HEK293T (cell line): ENCODE measurements at regions not wholly inside any gene's neighbourhood (a gene's known extent, or its start where the extent isn't known, plus 50 kb on each side); places are given as distances from the start of the nearest gene placed in this dataset.

Experiments used
- CTCF ChIA-PET: fragments of 350-600 bp; formaldehyde crosslinking; extraction: SDS; loops from one replicate; lab custom pipeline; 2021; ENCODE audit warnings: antibody characterized with exemption, inconsistent platforms; lab: Yijun Ruan, JAX
- POLR2A ChIA-PET: fragments of 350-600 bp; formaldehyde crosslinking; extraction: SDS; loops from one replicate; lab custom pipeline; 2020; ENCODE audit warnings: antibody characterized with exemption, inconsistent platforms; lab: Yijun Ruan, JAX
- DNase-seq: peaks from one replicate; pipeline ENCODE4 v3.0.0; 2012; ENCODE audit warnings: mixed read lengths; ENCODE audit errors: extremely low spot score
- ARNT ChIP-seq: fragments of 450-650 bp; IDR thresholded peaks from 2 replicates; pipeline ENCODE4 v1.6.1; 2017; ENCODE audit warnings: mild to moderate bottlenecking
- BHLHE40 ChIP-seq: fragments of 450-650 bp; IDR thresholded peaks from 2 replicates; pipeline ENCODE4 v1.6.1; 2016; ENCODE audit warnings: mild to moderate bottlenecking, moderate library complexity, borderline replicate concordance
- CTBP1 ChIP-seq: fragments of 450-650 bp; IDR thresholded peaks from 2 replicates; pipeline ENCODE4 v1.6.1; 2016; ENCODE audit warnings: borderline replicate concordance
- ELF4 ChIP-seq: fragments of 450-650 bp; IDR thresholded peaks from 2 replicates; pipeline ENCODE4 v1.6.1; 2017; ENCODE audit warnings: antibody characterized with exemption
- FOXA1 ChIP-seq: fragments of 450-650 bp; IDR thresholded peaks from 2 replicates; pipeline ENCODE4 v1.6.1; 2016; ENCODE audit warnings: mild to moderate bottlenecking
- FOXK2 ChIP-seq: fragments of 450-650 bp; IDR thresholded peaks from 2 replicates; pipeline ENCODE4 v1.6.1; 2016; ENCODE audit warnings: mild to moderate bottlenecking
- FOXM1 ChIP-seq: fragments of 450-650 bp; IDR thresholded peaks from 2 replicates; pipeline ENCODE4 v1.6.1; 2017; ENCODE audit warnings: mild to moderate bottlenecking, borderline replicate concordance
- HDGF ChIP-seq: fragments of 450-650 bp; IDR thresholded peaks from 2 replicates; pipeline ENCODE4 v1.6.1; 2017; ENCODE audit warnings: antibody characterized with exemption, borderline replicate concordance
- L3MBTL2 ChIP-seq: fragments of 450-650 bp; conservative IDR thresholded peaks from 2 replicates; pipeline ENCODE4 v1.6.1; 2016; ENCODE audit warnings: mild to moderate bottlenecking
- LEF1 ChIP-seq: fragments of 450-650 bp; IDR thresholded peaks from 2 replicates; pipeline ENCODE4 v1.6.1; 2017; ENCODE audit warnings: mild to moderate bottlenecking, borderline replicate concordance
- NFRKB ChIP-seq: fragments of 450-650 bp; IDR thresholded peaks from 2 replicates; pipeline ENCODE4 v1.6.1; 2016; ENCODE audit warnings: mild to moderate bottlenecking, moderate library complexity
- SP1 ChIP-seq: fragments of 450-650 bp; IDR thresholded peaks from 2 replicates; pipeline ENCODE4 v1.6.1; 2017
- SUZ12 ChIP-seq: fragments of 450-650 bp; IDR thresholded peaks from 2 replicates; pipeline ENCODE4 v1.6.1; 2016; ENCODE audit warnings: mild to moderate bottlenecking
- TARDBP ChIP-seq: fragments of 450-650 bp; IDR thresholded peaks from 2 replicates; pipeline ENCODE4 v1.6.1; 2016
- ZNF384 ChIP-seq: fragments of 450-650 bp; IDR thresholded peaks from 2 replicates; pipeline ENCODE4 v1.6.1; 2016
- TF ChIP-seq, protein P1 (sequence below): fragments of 450-650 bp; IDR thresholded peaks from 2 replicates; pipeline ENCODE4 v1.6.1; 2016

DNA sequence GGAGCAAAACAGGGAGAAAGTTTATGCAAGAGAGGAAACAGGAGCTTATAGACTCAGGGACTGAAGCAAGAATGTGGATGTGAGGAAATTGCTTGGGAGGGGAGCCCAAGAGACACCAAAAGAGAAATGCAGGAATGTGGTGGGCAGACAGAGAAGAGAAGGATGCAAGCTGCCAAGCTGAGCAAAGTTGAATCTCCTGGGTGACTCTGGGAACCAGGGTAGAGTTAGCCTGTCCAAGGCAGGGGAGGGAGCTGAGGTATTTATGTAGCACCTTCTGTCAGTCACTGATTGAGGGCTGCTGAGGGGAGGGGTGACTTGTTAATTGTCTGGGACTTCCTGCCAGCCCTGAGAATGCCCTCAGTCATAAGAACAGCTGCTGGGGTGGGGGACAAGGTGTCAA, 464.3 kb downstream of the NBAS start:
- CTCF ChIA-PET, result no interaction called here

DNA sequence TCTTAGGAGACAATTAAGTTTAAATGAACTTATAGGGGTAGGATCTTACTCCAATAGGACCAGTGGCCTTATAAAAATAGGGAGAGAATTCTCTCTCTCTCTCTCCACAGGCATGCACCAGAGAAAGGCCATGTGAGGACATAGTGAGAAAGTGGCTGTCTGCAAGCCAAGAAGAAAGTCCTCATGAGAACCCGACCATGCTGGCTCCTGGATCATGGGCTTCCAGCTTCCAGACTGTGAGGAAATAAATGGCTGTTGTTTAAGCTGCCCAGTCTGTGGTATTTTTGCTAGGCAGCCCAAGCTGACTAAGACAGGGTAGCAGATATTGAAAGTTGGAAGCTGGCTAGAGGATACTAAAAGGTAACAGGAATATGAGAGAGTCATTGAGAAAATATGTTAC, 454.0 kb downstream of the NBAS start:
- POLR2A ChIA-PET, result no interaction called here
- TF ChIP-seq ELF4, result no peak
- TF ChIP-seq BHLHE40, result no peak
- CTCF ChIA-PET, result no interaction called here
- DNase-seq, result no peak

More for the DNA sequence above, 464.3 kb downstream of the NBAS start:
- POLR2A ChIA-PET, result no interaction called here
- DNase-seq, result no peak
- TF ChIP-seq ARNT (no peak), NFRKB (no peak), ZNF384 (no peak), FOXA1 (no peak), L3MBTL2 (no peak), LEF1 (no peak), TARDBP (no peak), SUZ12 (no peak), BHLHE40 (no peak), CTBP1 (no peak), SP1 (no peak), HDGF (no peak), FOXK2 (no peak), ELF4 (no peak), FOXM1 (no peak)
- TF ChIP-seq, protein P1, sequence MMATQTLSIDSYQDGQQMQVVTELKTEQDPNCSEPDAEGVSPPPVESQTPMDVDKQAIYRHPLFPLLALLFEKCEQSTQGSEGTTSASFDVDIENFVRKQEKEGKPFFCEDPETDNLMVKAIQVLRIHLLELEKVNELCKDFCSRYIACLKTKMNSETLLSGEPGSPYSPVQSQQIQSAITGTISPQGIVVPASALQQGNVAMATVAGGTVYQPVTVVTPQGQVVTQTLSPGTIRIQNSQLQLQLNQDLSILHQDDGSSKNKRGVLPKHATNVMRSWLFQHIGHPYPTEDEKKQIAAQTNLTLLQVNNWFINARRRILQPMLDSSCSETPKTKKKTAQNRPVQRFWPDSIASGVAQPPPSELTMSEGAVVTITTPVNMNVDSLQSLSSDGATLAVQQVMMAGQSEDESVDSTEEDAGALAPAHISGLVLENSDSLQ, result no peak

DNA sequence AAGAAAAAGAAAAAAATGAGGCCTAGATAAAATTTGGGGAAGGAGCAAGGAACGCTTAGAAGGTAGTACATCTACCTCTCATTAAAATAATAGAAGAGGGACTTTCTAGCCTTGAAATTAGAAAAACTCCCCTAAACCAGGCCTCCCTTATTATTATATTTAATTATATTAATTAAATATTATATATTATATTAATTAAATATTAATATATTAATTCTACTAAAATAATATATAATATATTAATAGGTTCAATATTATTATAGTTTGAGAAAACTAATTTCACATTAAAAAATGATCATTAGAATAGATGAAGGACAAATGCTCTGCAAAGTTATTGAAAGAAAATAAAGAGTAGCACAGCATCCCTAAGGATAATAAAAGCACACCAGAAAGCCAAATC, 449.4 kb downstream of the NBAS start:
- ChIA-PET CTCF (no interaction called here), POLR2A (no interaction called here)
- TF ChIP-seq L3MBTL2, result no peak
- TF ChIP-seq BHLHE40, result no peak
- no peak for TF ChIP-seq TARDBP
- DNase-seq, result no peak

DNA sequence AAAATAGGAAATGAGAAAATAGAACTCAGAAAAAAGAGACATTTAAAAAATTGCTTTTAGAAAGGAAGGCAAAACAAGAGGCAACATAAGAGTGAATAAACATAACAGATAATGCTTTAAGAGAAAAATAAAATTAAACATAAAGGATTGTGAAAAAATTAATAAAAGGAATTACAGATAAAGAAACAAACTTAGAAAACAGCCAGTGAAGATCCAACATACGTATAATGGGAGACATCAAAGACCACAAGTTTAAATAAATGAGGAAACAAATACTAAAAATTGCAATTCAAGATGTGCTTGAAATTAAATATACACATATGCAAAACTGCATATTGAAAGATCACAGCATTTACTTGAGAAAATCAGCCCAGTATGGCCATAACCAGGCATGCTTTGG, 448.9 kb downstream of the NBAS start:
- TF ChIP-seq FOXK2 (no peak), SUZ12 (no peak), CTBP1 (no peak), FOXM1 (no peak), HDGF (no peak), ZNF384 (no peak), LEF1 (no peak), SP1 (no peak), TARDBP (no peak), FOXA1 (no peak), BHLHE40 (no peak), L3MBTL2 (no peak), ARNT (no peak), NFRKB (no peak), ELF4 (no peak)
- TF ChIP-seq, protein P1, result no peak
- POLR2A ChIA-PET, result no interaction called here
- DNase-seq, result no peak
- CTCF ChIA-PET, result no interaction called here

DNA sequence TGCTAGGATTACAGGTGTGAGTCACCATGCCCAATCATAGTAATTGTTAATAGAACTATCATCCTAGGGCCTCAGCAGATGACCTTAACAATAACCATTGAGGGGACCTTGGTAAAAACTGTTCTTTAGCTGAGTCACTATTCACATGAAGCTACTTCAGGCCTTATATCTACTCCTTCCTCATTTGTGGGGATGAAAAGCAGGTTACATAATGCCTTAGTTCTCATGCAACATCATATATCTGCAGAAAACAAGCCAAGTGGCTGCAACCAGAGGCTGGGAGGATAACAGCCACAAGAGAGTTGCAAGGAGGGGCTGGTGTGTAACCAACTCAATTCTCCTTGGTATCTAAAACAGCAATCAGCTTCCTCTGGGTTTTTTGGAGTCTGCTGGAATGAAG, 445.4 kb downstream of the NBAS start:
- DNase-seq, result no peak
- no peak for TF ChIP-seq LEF1
- TF ChIP-seq HDGF, result no peak
- no peak for TF ChIP-seq ELF4
- no peak for TF ChIP-seq FOXK2
- no peak for TF ChIP-seq TARDBP
- no peak for TF ChIP-seq CTBP1
- TF ChIP-seq, protein P1, result no peak
- ChIA-PET POLR2A (no interaction called here), CTCF (interaction anchor here (0.5 kb wide), 1 partner anchor 56 kb away, joined by 3 read pairs; no protein-coding TSS in a partner anchor)

DNA sequence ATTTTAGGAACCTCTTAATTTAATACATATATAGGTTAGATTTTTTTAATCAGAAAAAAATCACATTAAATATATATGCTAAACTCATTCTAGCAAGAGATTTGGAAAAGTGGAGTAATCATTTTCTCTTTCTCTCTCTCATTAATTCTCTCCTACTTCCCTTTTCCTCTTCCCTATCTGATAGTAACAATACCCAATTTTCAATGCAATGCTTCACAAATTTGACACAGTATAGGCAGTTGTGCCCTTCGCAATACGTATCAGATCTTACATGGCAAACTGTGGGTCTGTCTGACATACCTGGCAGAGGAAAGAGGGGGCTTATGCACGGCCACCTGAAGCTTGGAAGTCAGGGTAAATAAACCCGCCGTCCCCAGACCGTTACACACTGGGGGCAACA, 444.3 kb downstream of the NBAS start:
- DNase-seq, result no peak
- ChIA-PET POLR2A (no interaction called here), CTCF (no interaction called here)
- TF ChIP-seq CTBP1 (no peak), FOXM1 (no peak), ZNF384 (no peak), LEF1 (no peak), ARNT (no peak), BHLHE40 (no peak), NFRKB (no peak)
